RCC 7860 (cell line): ENCODE measurements at regions not wholly inside any gene's neighbourhood (a gene's known extent, or its start where the extent isn't known, plus 50 kb on each side); places are given as distances from the start of the nearest gene placed in this dataset.
"Not testable (repeated sequence)": the region's sequence is repeated elsewhere in the genome, so short reads cannot be mapped to it uniquely, and the experiment has no call there.

Experiments used
- DNase-seq: peaks from one replicate; pipeline ENCODE4 v3.0.0-alpha.2; 2015; ENCODE audit warnings: low spot score
- FAIRE-seq: peaks from 2 replicates; lab custom pipeline; 2012; peaks lifted over from hg19 to GRCh38; lab: Jason Lieb, UNC

GRCh38 chr1:230493264-230493663 is 67.1 kb upstream of the PGBD5 start:
- no peak for DNase-seq
- no peak for FAIRE-seq

- DNase-seq (no peak), FAIRE-seq (no peak)
Measured at GRCh38 chr1:230490436-230490835, 64.3 kb upstream of the PGBD5 start.

GRCh38 chr1:230487773-230488428 is 61.8 kb upstream of the PGBD5 start:
- DNase-seq (no peak), FAIRE-seq (no peak)

- DNase-seq (no peak), FAIRE-seq (no peak)
Measured at GRCh38 chr1:230476622-230477003, 50.5 kb upstream of the PGBD5 start.

- not testable (repeated sequence) for FAIRE-seq, DNase-seq
Measured at GRCh38 chr1:230475856-230476621, 49.9 kb upstream of the PGBD5 start.
